Breast epithelium (tissue), 3 donors: ENCODE measurements at regions not wholly inside any gene's neighbourhood (a gene's known extent, or its start where the extent isn't known, plus 50 kb on each side); places are given as distances from the start of the nearest gene placed in this dataset.

Experiments used
- CTCF ChIP-seq, 3 donors: fragments of 450-650 bp; IDR thresholded peaks; one replicate each; pipeline ENCODE4 v1.5.1; 2016 to 2017; ENCODE audit warnings: antibody characterized with exemption in 3 of 3, mild to moderate bottlenecking in 3 of 3, moderate library complexity in 3 of 3
- POLR2A ChIP-seq: fragments of 450-650 bp; IDR thresholded peaks from one replicate; pipeline ENCODE4 v1.6.1; 2016; ENCODE audit warnings: antibody characterized with exemption, mild to moderate bottlenecking, moderate library complexity

DNA sequence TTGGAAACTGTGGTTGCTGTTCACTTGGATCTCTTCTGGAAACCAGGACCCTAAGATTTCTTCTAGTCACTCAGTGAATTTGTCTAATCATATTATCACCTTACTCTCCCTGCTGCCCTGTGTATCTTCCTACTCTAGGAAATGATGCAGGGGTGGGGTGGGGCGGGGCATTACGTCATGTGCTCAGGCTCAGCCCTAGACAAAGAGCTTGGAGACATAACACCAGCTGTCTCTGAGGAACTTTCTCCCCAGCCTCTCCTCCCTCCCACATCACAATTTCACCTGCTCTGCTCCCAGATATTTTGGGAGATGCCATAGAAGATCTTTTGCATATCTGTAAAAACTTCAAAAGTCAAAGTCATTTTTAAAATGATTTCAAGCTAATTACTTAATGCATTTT, 470.4 kb downstream of the ZSWIM6 start:
- TF ChIP-seq CTCF (IDR thresholded peaks at IDR 0.05) (no peak), POLR2A (no peak)
